SK-N-SH (cell line): ENCODE measurements at regions not wholly inside any gene's neighbourhood (a gene's known extent, or its start where the extent isn't known, plus 50 kb on each side); places are given as distances from the start of the nearest gene placed in this dataset.

Source experiments
- CTCF ChIA-PET: fragments of 300-600, 350-600 bp; formaldehyde crosslinking; extraction: SDS; loops from one replicate; lab custom pipeline; 2021; lab: Yijun Ruan, JAX
- POLR2A ChIA-PET: fragments of 350-600 bp; sonication (Branson Sonifier 250); formaldehyde crosslinking; extraction: SDS; loops from one replicate; lab custom pipeline; 2020; ENCODE audit warnings: antibody characterized with exemption, inconsistent platforms; lab: Yijun Ruan, JAX
- DNase-seq: peaks from one replicate; pipeline ENCODE4 v3.0.0; 2012
- H2AFZ ChIP-seq: fragments of 200-600 bp; sonication (generic); 2 replicates; pipeline ENCODE4 v1.8.1; 2016; ENCODE audit warnings: antibody characterized with exemption, mild to moderate bottlenecking, low read depth
- H3F3A ChIP-seq: fragments of 200-600 bp; sonication (generic); replicated peaks from 2 replicates; pipeline ENCODE3; 2016; ENCODE audit warnings: antibody characterized with exemption, mild to moderate bottlenecking; ENCODE audit not compliant: insufficient read depth
- H3K27ac ChIP-seq, 2 experiments: fragments of 200-500 bp in 1 of 2; fragments of 200-600 bp in 1 of 2; sonication (Bioruptor generic) in 1 of 2; sonication (generic), shearing (Covaris generic) in 1 of 2; 2 replicates each; pipeline versions ENCODE4 v1.5.1 to v1.6.1; 2014 to 2016; ENCODE audit warnings: low read depth in 2 of 2, inconsistent platforms in 1 of 2, low read length in 1 of 2, mild to moderate bottlenecking in 1 of 2, mixed read lengths in 1 of 2
- H3K27me3 ChIP-seq: fragments of 200-600 bp; sonication (generic), shearing (Covaris generic); 2 replicates; pipeline ENCODE4 v1.6.1; 2016; ENCODE audit warnings: mixed run types; ENCODE audit not compliant: insufficient read depth
- H3K36me3 ChIP-seq, 2 experiments: fragments of 200-500 bp in 1 of 2; fragments of 200-600 bp in 1 of 2; sonication (Bioruptor generic) in 1 of 2; sonication (generic) in 1 of 2; replicated peaks in 1 of 2; 2 replicates each; pipeline versions ENCODE3 to v1.5.1; 2014 to 2016; ENCODE audit warnings: low read length in 1 of 2, mild to moderate bottlenecking in 1 of 2; ENCODE audit not compliant: insufficient read depth in 2 of 2, control insufficient read depth in 1 of 2
- H3K4me1 ChIP-seq, 2 experiments: fragments of 200-500 bp in 1 of 2; fragments of 200-600 bp in 1 of 2; sonication (Bioruptor generic) in 1 of 2; sonication (generic), shearing (Covaris generic) in 1 of 2; 2 replicates each; pipeline versions ENCODE4 v1.5.1 to v1.6.1; 2014 to 2016; ENCODE audit warnings: low read depth in 1 of 2, low read length in 1 of 2, mixed run types in 1 of 2; ENCODE audit not compliant: insufficient read depth in 2 of 2, control insufficient read depth in 1 of 2
- H3K4me2 ChIP-seq: fragments of 200-600 bp; sonication (generic), shearing (Covaris generic); 2 replicates; pipeline ENCODE4 v1.6.1; 2017; ENCODE audit warnings: mixed run types
- H3K4me3 ChIP-seq, 2 experiments: fragments of 200-500 bp in 1 of 2; fragments of 200-600 bp in 1 of 2; sonication (Bioruptor generic) in 1 of 2; sonication (generic), shearing (Covaris generic) in 1 of 2; 2 replicates each; pipeline versions ENCODE4 v1.5.1 to v1.8.1; 2014 to 2016; ENCODE audit warnings: low read depth in 2 of 2, inconsistent platforms in 1 of 2, low read length in 1 of 2, mild to moderate bottlenecking in 1 of 2, mixed read lengths in 1 of 2, moderate library complexity in 1 of 2
- H3K79me2 ChIP-seq: fragments of 200-600 bp; sonication (generic); 2 replicates; pipeline ENCODE4 v1.8.1; 2017; ENCODE audit warnings: mild to moderate bottlenecking; ENCODE audit not compliant: insufficient read depth
- H3K9ac ChIP-seq: fragments of 200-600 bp; sonication (generic); 2 replicates; pipeline ENCODE4 v1.6.1; 2017; ENCODE audit warnings: mixed run types
- H3K9me2 ChIP-seq: fragments of 200-600 bp; sonication (generic); 2 replicates; pipeline ENCODE4 v1.6.1; 2017; ENCODE audit warnings: mixed run types
- H3K9me3 ChIP-seq: fragments of 200-600 bp; sonication (generic); 2 replicates; pipeline ENCODE4 v1.6.1; 2017; ENCODE audit warnings: mixed run types, mild to moderate bottlenecking, moderate library complexity
- H4K20me1 ChIP-seq: fragments of 200-600 bp; sonication (generic); 2 replicates; pipeline ENCODE4 v1.6.1; 2017; ENCODE audit warnings: mild to moderate bottlenecking, mixed run types; ENCODE audit not compliant: insufficient read depth
- CHD2 ChIP-seq: fragments of 150-350 bp; IDR thresholded peaks from 2 replicates; pipeline ENCODE4 v1.6.1; 2018; ENCODE audit warnings: low read length; ENCODE audit not compliant: partially characterized antibody
- ELF1 ChIP-seq: IDR thresholded peaks from 2 replicates; pipeline ENCODE4 v1.4.0; 2012
- EP300 ChIP-seq, 2 experiments: IDR thresholded peaks; 2 replicates each; pipeline versions ENCODE4 v1.4.0 to v1.6.1; 2012; ENCODE audit warnings: borderline replicate concordance in 1 of 2, low read depth in 1 of 2, low read length in 1 of 2
- EZH2phosphoT487 ChIP-seq: fragments of 200-600 bp; sonication (generic); IDR thresholded peaks from 2 replicates; pipeline ENCODE4 v1.6.1; 2017; ENCODE audit warnings: low read depth, mixed run types, mild to moderate bottlenecking, antibody characterized with exemption, moderate library complexity, borderline replicate concordance
- MAX ChIP-seq: IDR thresholded peaks from 2 replicates; pipeline ENCODE4 v1.4.0; 2012; ENCODE audit warnings: low read depth
- MXI1 ChIP-seq: IDR thresholded peaks from 2 replicates; pipeline ENCODE4 v1.6.1; 2012; ENCODE audit warnings: mild to moderate bottlenecking, low read depth, low read length, improper control_type of control experiment
- NRF1 ChIP-seq: IDR thresholded peaks from 2 replicates; pipeline ENCODE4 v1.6.1; 2012; ENCODE audit warnings: low read depth, mild to moderate bottlenecking, low read length
- REST ChIP-seq: IDR thresholded peaks from 2 replicates; pipeline ENCODE4 v1.6.1; 2012; ENCODE audit warnings: mild to moderate bottlenecking, low read depth, low read length, moderate library complexity
- SIN3A ChIP-seq: IDR thresholded peaks from 2 replicates; pipeline ENCODE4 v1.6.1; 2012; ENCODE audit warnings: low read depth, mild to moderate bottlenecking, low read length, moderate library complexity, borderline replicate concordance
- TAF1 ChIP-seq: IDR thresholded peaks from 2 replicates; pipeline ENCODE4 v1.6.1; 2012; ENCODE audit warnings: low read depth, mild to moderate bottlenecking, low read length, moderate library complexity, borderline replicate concordance
- TCF12 ChIP-seq: IDR thresholded peaks from 2 replicates; pipeline ENCODE4 v1.4.0; 2012
- TEAD4 ChIP-seq: IDR thresholded peaks from 2 replicates; pipeline ENCODE4 v1.4.0; 2012; ENCODE audit warnings: mild to moderate bottlenecking, borderline replicate concordance; ENCODE audit not compliant: insufficient read depth
- ZBTB33 ChIP-seq: IDR thresholded peaks from 2 replicates; pipeline ENCODE4 v1.4.0; 2012; ENCODE audit warnings: low read depth, borderline replicate concordance
- WGBS: methylation state at CpG from one replicate; pipeline ENCODE4 v1.1.6; 2017; ENCODE audit warnings: low lambda C conversion rate; 5-methylcytosine and 5-hydroxymethylcytosine counted together
- TF ChIP-seq, protein P1 (sequence below): IDR thresholded peaks from 2 replicates; pipeline ENCODE4 v1.4.0; 2012; ENCODE audit warnings: low read depth, borderline replicate concordance

GRCh38 chr13:32837973-32838927, 178.0 kb upstream of the KL start:
- Histone ChIP-seq H3K4me3 (no peak overlapping the region), H2AFZ (no peak overlapping the region), H3K4me1 (peaks cover 0 to 5% of the 10 kb centered on the region in 2 experiments; a peak in 1 of 4 replicates), H3K9me3 (peaks cover 10% of the 10 kb centered on the region), H4K20me1 (no peaks in the 10 kb centered on the region), H3K27me3 (no peaks in the 10 kb centered on the region), H3K79me2 (no peaks in the 10 kb centered on the region), H3K9me2 (no peaks in the 10 kb centered on the region), H3K4me2 (no peak overlapping the region), H3K27ac (no peak overlapping the region), H3K36me3 (no peaks in the 10 kb centered on the region), H3K9ac (no peak overlapping the region), H3F3A (no peaks in the 10 kb centered on the region)
- ChIA-PET POLR2A (no interaction called here), CTCF (interaction anchor here (0.6 to 1.1 kb wide), 2 partner anchors 9 to 1141 kb away, joined by 3 read pairs; no protein-coding TSS in a partner anchor)
- DNase-seq: no peak
- 87% methylated on average over 18 of the region's 18 CpGs for WGBS
- TF ChIP-seq TCF12: no peak
- TF ChIP-seq TEAD4: no peak
- TF ChIP-seq NRF1: no peak
- TF ChIP-seq EP300 (IDR thresholded peaks at IDR 0.05; ENCODE audit: borderline replicate concordance in 1 of 2, low read depth in 1 of 2, low read length in 1 of 2): no peak
- no peak for TF ChIP-seq EZH2phosphoT487
- no peak for TF ChIP-seq MXI1
- TF ChIP-seq ZBTB33: no peak
- no peak for TF ChIP-seq TAF1

DNA sequence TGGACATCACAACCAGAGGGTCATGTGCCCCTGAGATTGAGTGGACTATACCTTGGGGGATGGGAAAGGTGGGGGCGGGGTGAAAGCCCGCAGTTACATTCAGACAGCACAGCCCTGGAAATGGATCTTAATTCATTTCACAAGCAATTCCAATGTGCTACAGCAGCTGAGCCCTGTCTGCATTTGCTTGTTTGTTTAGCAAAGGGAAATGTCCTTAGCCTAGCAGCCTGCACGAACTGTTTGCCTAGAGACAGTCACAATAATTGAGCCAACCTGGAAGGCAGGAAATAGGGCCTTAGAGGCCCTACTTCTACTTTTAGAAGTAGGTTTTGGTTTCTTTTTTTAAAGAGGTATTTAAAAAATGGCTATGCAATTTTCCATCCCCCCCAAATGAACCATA, 177.3 kb upstream of the KL start:
- no peak overlapping the region for H3K4me3 ChIP-seq
- no peak for DNase-seq
- H3K4me2 ChIP-seq: no peak overlapping the region
- H3F3A ChIP-seq: no peaks in the 10 kb centered on the region
- no peak overlapping the region for H3K9ac ChIP-seq
- H3K9me2 ChIP-seq: no peaks in the 10 kb centered on the region
- H3K27ac ChIP-seq: no peak overlapping the region
- H3K36me3 ChIP-seq: no peaks in the 10 kb centered on the region
- H3K4me1 ChIP-seq: peaks cover 0 to 5% of the 10 kb centered on the region in 2 experiments; a peak in 1 of 4 replicates
- no peak for TF ChIP-seq ELF1
- TF ChIP-seq EP300 (IDR thresholded peaks at IDR 0.05; ENCODE audit: borderline replicate concordance in 1 of 2, low read depth in 1 of 2, low read length in 1 of 2): no peak
- no peak for TF ChIP-seq EZH2phosphoT487
- no peak for TF ChIP-seq SIN3A
- TF ChIP-seq CHD2: no peak
- no peak for TF ChIP-seq MAX
- no peak for TF ChIP-seq REST
- TF ChIP-seq, protein P1, sequence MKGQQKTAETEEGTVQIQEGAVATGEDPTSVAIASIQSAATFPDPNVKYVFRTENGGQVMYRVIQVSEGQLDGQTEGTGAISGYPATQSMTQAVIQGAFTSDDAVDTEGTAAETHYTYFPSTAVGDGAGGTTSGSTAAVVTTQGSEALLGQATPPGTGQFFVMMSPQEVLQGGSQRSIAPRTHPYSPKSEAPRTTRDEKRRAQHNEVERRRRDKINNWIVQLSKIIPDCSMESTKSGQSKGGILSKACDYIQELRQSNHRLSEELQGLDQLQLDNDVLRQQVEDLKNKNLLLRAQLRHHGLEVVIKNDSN: no peak
- no peaks in the 10 kb centered on the region for H3K27me3 ChIP-seq
- H3K79me2 ChIP-seq: no peaks in the 10 kb centered on the region
- ChIA-PET POLR2A (no interaction called here), CTCF (no interaction called here)
- no peaks in the 10 kb centered on the region for H4K20me1 ChIP-seq
- peaks cover 10% of the 10 kb centered on the region for H3K9me3 ChIP-seq
- 75% methylated on average over 3 of the region's 3 CpGs for WGBS
- H2AFZ ChIP-seq: no peak overlapping the region
